NCI-H1105 (cell line): ENCODE measurements at regions not wholly inside any gene's neighbourhood (a gene's known extent, or its start where the extent isn't known, plus 50 kb on each side); places are given as distances from the start of the nearest gene placed in this dataset.
A peak's percentile ranks its signal among the peaks of the same experiment; 100 is the strongest.

ENCODE experiments used
- DNase-seq: peaks from one replicate; lab custom pipeline; 2025; lab: John Stamatoyannopoulos, UW

- DNase-seq, result no peak
Measured at GRCh38 chr11:123378096-123378495, 52.0 kb upstream of the GRAMD1B start.

- DNase-seq, result no peak
Measured at GRCh38 chr11:123377355-123377754, 52.7 kb upstream of the GRAMD1B start.

- no peak for DNase-seq
Measured at GRCh38 chr11:123375832-123376231, 54.2 kb upstream of the GRAMD1B start.

GRCh38 chr11:123374622-123374968 lies 55.5 kb upstream of the GRAMD1B start:
- no peak for DNase-seq

GRCh38 chr11:123373754-123374621 lies 56.1 kb upstream of the GRAMD1B start:
- DNase-seq, result no peak

- peak; percentile 41 for DNase-seq
Measured at GRCh38 chr11:123371506-123372297, 58.4 kb upstream of the GRAMD1B start.

- no peak for DNase-seq
Measured at GRCh38 chr11:123366924-123367323, 63.1 kb upstream of the GRAMD1B start.

GRCh38 chr11:123365955-123366354 lies 64.1 kb upstream of the GRAMD1B start:
- DNase-seq, result no peak

GRCh38 chr11:123364080-123364479 lies 66.0 kb upstream of the GRAMD1B start:
- DNase-seq, result no peak

- no peak for DNase-seq
Measured at GRCh38 chr11:123363556-123363955, 66.5 kb upstream of the GRAMD1B start.

GRCh38 chr11:123362941-123363340 lies 67.1 kb upstream of the GRAMD1B start:
- DNase-seq, result no peak

- no peak for DNase-seq
Measured at GRCh38 chr11:123362186-123362585, 67.9 kb upstream of the GRAMD1B start.

GRCh38 chr11:123361110-123361509 lies 69.0 kb upstream of the GRAMD1B start:
- no peak for DNase-seq

GRCh38 chr11:123360267-123360936 lies 69.7 kb upstream of the GRAMD1B start:
- no peak for DNase-seq

GRCh38 chr11:123357990-123358827 lies 71.9 kb upstream of the GRAMD1B start:
- DNase-seq, result peak; percentile 75

- no peak for DNase-seq
Measured at GRCh38 chr11:123357353-123357989, 72.6 kb upstream of the GRAMD1B start.

- DNase-seq, result no peak
Measured at GRCh38 chr11:123356539-123356938, 73.5 kb upstream of the GRAMD1B start.

- DNase-seq, result no peak
Measured at GRCh38 chr11:123354371-123354975, 75.6 kb upstream of the GRAMD1B start.

- DNase-seq, result no peak
Measured at GRCh38 chr11:123351375-123351774, 78.7 kb upstream of the GRAMD1B start.

- no peak for DNase-seq
Measured at GRCh38 chr11:123349382-123349781, 80.7 kb upstream of the GRAMD1B start.
